Mesenchymal stem cell (in vitro differentiated cells and primary cell): ENCODE measurements at regions not wholly inside any gene's neighbourhood (a gene's known extent, or its start where the extent isn't known, plus 50 kb on each side); places are given as distances from the start of the nearest gene placed in this dataset.

Source experiments
- DNase-seq: peaks from one replicate; pipeline ENCODE4 v3.0.0-alpha.2; 2013
- H2AFZ ChIP-seq: one replicate; pipeline ENCODE4 v1.6.1; 2013; ENCODE audit warnings: low read depth, mild to moderate bottlenecking, control low read depth, inconsistent platforms, low read length, moderate library complexity
- H2AK5ac ChIP-seq: 2 replicates; pipeline ENCODE4 v1.6.1; 2013; ENCODE audit warnings: low read length, moderate library complexity, mild to moderate bottlenecking, inconsistent platforms; ENCODE audit not compliant: severe bottlenecking
- H2BK120ac ChIP-seq: one replicate; pipeline ENCODE4 v1.6.1; 2013; ENCODE audit warnings: low read depth, mild to moderate bottlenecking, inconsistent platforms, low read length, moderate library complexity
- H2BK12ac ChIP-seq, 2 experiments: one replicate each; pipeline ENCODE4 v1.6.1; 2013; ENCODE audit warnings: inconsistent platforms in 2 of 2, low read length in 2 of 2, mild to moderate bottlenecking in 2 of 2, moderate library complexity in 2 of 2, control low read depth in 1 of 2
- H2BK15ac ChIP-seq: one replicate; pipeline ENCODE4 v1.6.1; 2013; ENCODE audit warnings: mild to moderate bottlenecking, low read depth, inconsistent platforms; ENCODE audit not compliant: poor library complexity, severe bottlenecking
- H2BK5ac ChIP-seq: 2 replicates; pipeline ENCODE4 v1.6.1; 2013; ENCODE audit warnings: low read depth, mild to moderate bottlenecking, low read length, control low read depth, inconsistent platforms; ENCODE audit not compliant: poor library complexity, severe bottlenecking
- H3K14ac ChIP-seq, 2 experiments: one replicate each; pipeline ENCODE4 v1.6.1; 2013; ENCODE audit warnings: inconsistent platforms in 2 of 2, low read length in 2 of 2, control low read depth in 1 of 2, mild to moderate bottlenecking in 1 of 2, moderate library complexity in 1 of 2
- H3K18ac ChIP-seq, 2 experiments: one replicate each; pipeline ENCODE4 v1.6.1; 2013; ENCODE audit warnings: inconsistent platforms in 2 of 2, low read length in 2 of 2, control low read depth in 1 of 2, low read depth in 1 of 2, mild to moderate bottlenecking in 1 of 2
- H3K23ac ChIP-seq, 2 experiments: one replicate each; pipeline ENCODE4 v1.6.1; 2013; ENCODE audit warnings: inconsistent platforms in 2 of 2, low read length in 2 of 2, mild to moderate bottlenecking in 2 of 2, moderate library complexity in 2 of 2, control low read depth in 1 of 2
- H3K27ac ChIP-seq: 2 replicates; pipeline ENCODE4 v1.5.1; 2013; ENCODE audit warnings: mild to moderate bottlenecking, moderate library complexity, low read length, control low read depth, inconsistent platforms; ENCODE audit not compliant: poor library complexity, severe bottlenecking
- H3K27me3 ChIP-seq, 2 experiments: 2 replicates each; pipeline versions ENCODE4 v1.6.1 to v1.7.0; 2013; ENCODE audit warnings: low read length in 2 of 2, mild to moderate bottlenecking in 2 of 2, moderate library complexity in 2 of 2, control low read depth in 1 of 2, inconsistent platforms in 1 of 2; ENCODE audit not compliant: control insufficient read depth in 1 of 2, insufficient read depth in 1 of 2
- H3K36me3 ChIP-seq, 2 experiments: 2 replicates each; pipeline versions ENCODE4 v1.6.1 to v1.7.0; 2013; ENCODE audit warnings: low read length in 2 of 2, control low read depth in 1 of 2, inconsistent platforms in 1 of 2, low read depth in 1 of 2, mild to moderate bottlenecking in 1 of 2; ENCODE audit not compliant: insufficient read depth in 2 of 2, control insufficient read depth in 1 of 2
- H3K4ac ChIP-seq, 2 experiments: one replicate each; pipeline ENCODE4 v1.6.1; 2013; ENCODE audit warnings: inconsistent platforms in 2 of 2, low read length in 2 of 2, mild to moderate bottlenecking in 2 of 2, moderate library complexity in 2 of 2, control low read depth in 1 of 2, low read depth in 1 of 2
- H3K4me1 ChIP-seq: 2 replicates; pipeline ENCODE4 v1.6.1; 2013; ENCODE audit warnings: low read depth, low read length, control low read depth; ENCODE audit not compliant: control insufficient read depth, insufficient read depth
- H3K4me2 ChIP-seq: 2 replicates; pipeline ENCODE4 v1.6.1; 2013; ENCODE audit warnings: low read length, mild to moderate bottlenecking, inconsistent platforms; ENCODE audit not compliant: poor library complexity, severe bottlenecking
- H3K4me3 ChIP-seq, 2 experiments: 2 replicates each; pipeline versions ENCODE4 v1.5.1 to v1.7.0; 2013; ENCODE audit warnings: low read length in 2 of 2, mild to moderate bottlenecking in 2 of 2, control low read depth in 1 of 2, low read depth in 1 of 2; ENCODE audit not compliant: insufficient read depth in 1 of 2
- H3K79me1 ChIP-seq: replicated peaks from 2 replicates; pipeline ENCODE4 v1.6.1; 2013; ENCODE audit warnings: mild to moderate bottlenecking, control low read depth, low read length, inconsistent platforms; ENCODE audit not compliant: poor library complexity, severe bottlenecking
- H3K9ac ChIP-seq: 2 replicates; pipeline ENCODE4 v1.7.0; 2013; ENCODE audit warnings: mild to moderate bottlenecking, low read length, moderate library complexity
- H3K9me3 ChIP-seq: 2 replicates; pipeline ENCODE4 v1.7.0; 2013; ENCODE audit warnings: mild to moderate bottlenecking, low read length; ENCODE audit not compliant: control insufficient read depth
- H4K8ac ChIP-seq: one replicate; pipeline ENCODE4 v1.6.1; 2013; ENCODE audit warnings: inconsistent platforms, mild to moderate bottlenecking, low read length, moderate library complexity
- H4K91ac ChIP-seq: one replicate; pipeline ENCODE4 v1.6.1; 2013; ENCODE audit warnings: mild to moderate bottlenecking, low read length, inconsistent platforms
- WGBS: methylation state at CpG from one replicate; pipeline ENCODE4 v1.1.7; 2013; ENCODE audit warnings: mixed read lengths; 5-methylcytosine and 5-hydroxymethylcytosine counted together

- Histone ChIP-seq H3K23ac (no peak overlapping the region), H3K79me1 (no peaks in the 10 kb centered on the region)
Measured at GRCh38 chr9:75464726-75465125, 376.4 kb downstream of the OSTF1 start.

GRCh38 chr9:75467142-75467541, 378.8 kb downstream of the OSTF1 start:
- no peak overlapping the region for H3K27ac ChIP-seq
- H3K18ac ChIP-seq, result no peak overlapping the region
- H2AK5ac ChIP-seq, result no peak overlapping the region
- H3K4me3 ChIP-seq, result no peak overlapping the region
- H2AFZ ChIP-seq, result no peak overlapping the region
- no peak overlapping the region for H4K8ac ChIP-seq
- no peak overlapping the region for H2BK5ac ChIP-seq
- H3K14ac ChIP-seq, result no peak overlapping the region
- no peaks in the 10 kb centered on the region for H3K27me3 ChIP-seq
- H4K91ac ChIP-seq, result no peak overlapping the region
- H3K9me3 ChIP-seq, result no peaks in the 10 kb centered on the region
- no peak overlapping the region for H2BK120ac ChIP-seq
- no peak overlapping the region for H3K23ac ChIP-seq
- no peaks in the 10 kb centered on the region for H3K4me1 ChIP-seq
- no peak overlapping the region for H3K9ac ChIP-seq
- H3K4me2 ChIP-seq, result no peak overlapping the region
- no peaks in the 10 kb centered on the region for H3K36me3 ChIP-seq
- H2BK15ac ChIP-seq, result no peak overlapping the region
- DNase-seq, result no peak
- H3K4ac ChIP-seq, result no peak overlapping the region
- 100% methylated on average over 2 of the region's 2 CpGs for WGBS
- no peak overlapping the region for H2BK12ac ChIP-seq
- no peaks in the 10 kb centered on the region for H3K79me1 ChIP-seq

More at GRCh38 chr9:75464726-75465125, 376.4 kb downstream of the OSTF1 start:
- Histone ChIP-seq H2BK12ac (no peak overlapping the region), H2BK5ac (no peak overlapping the region), H2BK15ac (no peak overlapping the region), H3K27ac (no peak overlapping the region), H2AK5ac (no peak overlapping the region), H3K4me2 (no peak overlapping the region), H3K4me3 (no peak overlapping the region), H3K36me3 (no peaks in the 10 kb centered on the region), H2BK120ac (no peak overlapping the region), H3K9ac (no peak overlapping the region), H3K4ac (no peak overlapping the region), H4K8ac (no peak overlapping the region), H2AFZ (no peak overlapping the region), H3K4me1 (no peaks in the 10 kb centered on the region), H3K14ac (no peak overlapping the region), H3K9me3 (no peaks in the 10 kb centered on the region), H4K91ac (no peak overlapping the region), H3K27me3 (no peaks in the 10 kb centered on the region), H3K18ac (no peak overlapping the region)
- 70% methylated on average over 3 of the region's 4 CpGs for WGBS
- no peak for DNase-seq

GRCh38 chr9:75471549-75472114, 383.3 kb downstream of the OSTF1 start:
- H3K4me2 ChIP-seq, result no peak overlapping the region
- DNase-seq, result no peak
- H3K23ac ChIP-seq, result no peak overlapping the region
- H2BK15ac ChIP-seq, result no peak overlapping the region
- no peak overlapping the region for H2BK5ac ChIP-seq
- no peak overlapping the region for H3K14ac ChIP-seq
- H2AK5ac ChIP-seq, result no peak overlapping the region
- H3K79me1 ChIP-seq, result no peaks in the 10 kb centered on the region
- no peak overlapping the region for H4K91ac ChIP-seq
- no peaks in the 10 kb centered on the region for H3K9me3 ChIP-seq
- H3K4me1 ChIP-seq, result no peaks in the 10 kb centered on the region
- H3K9ac ChIP-seq, result no peak overlapping the region
- H2AFZ ChIP-seq, result no peak overlapping the region
- no peak overlapping the region for H3K4me3 ChIP-seq
- no peak overlapping the region for H2BK12ac ChIP-seq
- H3K27ac ChIP-seq, result no peak overlapping the region
- H3K36me3 ChIP-seq, result no peaks in the 10 kb centered on the region
- H3K18ac ChIP-seq, result no peak overlapping the region
- no peak overlapping the region for H4K8ac ChIP-seq
- H2BK120ac ChIP-seq, result no peak overlapping the region
- H3K4ac ChIP-seq, result no peak overlapping the region
- H3K27me3 ChIP-seq, result no peaks in the 10 kb centered on the region
- 34% methylated on average over 3 of the region's 3 CpGs for WGBS

- H3K14ac ChIP-seq, result no peak overlapping the region
Measured at GRCh38 chr9:75482566-75482965, 394.3 kb downstream of the OSTF1 start.

More at GRCh38 chr9:75482566-75482965, 394.3 kb downstream of the OSTF1 start:
- no peak overlapping the region for H4K91ac ChIP-seq
- no peak overlapping the region for H2BK5ac ChIP-seq
- no peak overlapping the region for H4K8ac ChIP-seq
- H3K9ac ChIP-seq, result no peak overlapping the region
- H3K23ac ChIP-seq, result no peak overlapping the region
- no peaks in the 10 kb centered on the region for H3K79me1 ChIP-seq
- H2AFZ ChIP-seq, result no peak overlapping the region
- no peak overlapping the region for H2BK12ac ChIP-seq
- no peak overlapping the region for H3K4ac ChIP-seq
- peaks cover 14% of the 10 kb centered on the region for H3K9me3 ChIP-seq
- H3K27me3 ChIP-seq, result no peaks in the 10 kb centered on the region
- H2AK5ac ChIP-seq, result no peak overlapping the region
- no CpG with 5 or more reads among the region's 2 CpGs for WGBS
- no peaks in the 10 kb centered on the region for H3K36me3 ChIP-seq
- H3K27ac ChIP-seq, result no peak overlapping the region
- H3K4me3 ChIP-seq, result no peak overlapping the region
- H3K18ac ChIP-seq, result no peak overlapping the region
- H2BK15ac ChIP-seq, result no peak overlapping the region
- no peak for DNase-seq
- no peak overlapping the region for H3K4me2 ChIP-seq
- H2BK120ac ChIP-seq, result no peak overlapping the region
- no peaks in the 10 kb centered on the region for H3K4me1 ChIP-seq
